Activated CD8-positive, alpha-beta memory T cell treated with anti-CD3 and anti-CD28 coated beads, Interleukin-2, amount 50 U/mL, for 4 hours (primary cell): ENCODE measurements at regions not wholly inside any gene's neighbourhood (a gene's known extent, or its start where the extent isn't known, plus 50 kb on each side); places are given as distances from the start of the nearest gene placed in this dataset.
"Not testable (repeated sequence)": the region's sequence is repeated elsewhere in the genome, so short reads cannot be mapped to it uniquely, and the experiment has no call there.

Experiments
- DNase-seq: peaks from one replicate; pipeline ENCODE4 v3.0.0-alpha.2; 2020

GRCh38 chr2:87415586-87416265 is 332.2 kb upstream of the PLGLB2 start:
- not testable (repeated sequence) for DNase-seq

GRCh38 chr2:87416266-87416592 is 331.7 kb upstream of the PLGLB2 start:
- DNase-seq: not testable (repeated sequence)

DNA sequence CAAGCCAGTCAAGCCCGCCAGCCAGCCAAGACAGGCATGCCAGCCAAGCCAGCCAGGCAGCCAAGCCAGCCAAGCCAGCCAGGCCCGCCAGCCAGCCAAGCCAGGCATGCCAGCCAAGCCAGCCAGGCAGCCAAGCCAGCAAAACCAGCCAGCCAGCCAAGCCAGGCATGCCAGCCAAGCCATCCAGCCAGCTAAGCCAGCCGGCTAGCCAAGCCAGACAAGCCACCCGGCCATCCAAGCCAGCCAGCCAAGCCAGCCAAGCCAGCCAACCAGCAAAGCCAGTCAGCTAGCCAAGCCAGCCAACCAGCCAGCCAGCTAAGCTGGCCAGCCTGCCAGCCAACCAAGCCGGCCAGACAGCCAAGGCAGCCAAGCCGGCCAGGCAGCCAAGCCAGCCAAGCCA is 330.7 kb upstream of the PLGLB2 start:
- DNase-seq: not testable (repeated sequence)

- DNase-seq: not testable (repeated sequence)
Observed at GRCh38 chr2:87417742-87418567, 329.9 kb upstream of the PLGLB2 start.

- not testable (repeated sequence) for DNase-seq
Observed at GRCh38 chr2:87418823-87419822, 328.8 kb upstream of the PLGLB2 start.

DNA sequence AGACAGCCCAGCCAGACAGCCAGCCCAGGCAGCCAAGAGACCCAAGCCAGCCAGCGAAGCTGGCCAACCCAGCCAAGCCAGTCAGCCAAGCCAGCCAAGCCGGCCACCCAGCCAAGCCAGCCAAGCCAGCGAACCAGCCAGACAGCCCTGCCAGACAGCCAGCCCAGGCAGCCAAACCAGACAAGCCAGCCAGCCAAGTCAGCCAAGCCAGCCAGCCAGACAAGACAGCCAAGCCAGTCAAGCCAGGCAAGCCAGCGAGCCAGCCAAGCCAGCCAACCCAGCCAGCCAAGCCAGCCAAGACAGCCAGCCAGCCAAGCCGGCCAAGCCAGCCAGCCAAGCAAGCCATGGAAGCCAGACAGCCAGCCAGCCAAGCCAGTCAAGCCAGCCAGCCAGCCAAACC is 327.9 kb upstream of the PLGLB2 start:
- not testable (repeated sequence) for DNase-seq

GRCh38 chr2:87420954-87421353 is 326.9 kb upstream of the PLGLB2 start:
- DNase-seq: not testable (repeated sequence)

GRCh38 chr2:87423796-87424762 is 323.8 kb upstream of the PLGLB2 start:
- not testable (repeated sequence) for DNase-seq

GRCh38 chr2:87424763-87425154 is 323.1 kb upstream of the PLGLB2 start:
- DNase-seq: not testable (repeated sequence)

DNA sequence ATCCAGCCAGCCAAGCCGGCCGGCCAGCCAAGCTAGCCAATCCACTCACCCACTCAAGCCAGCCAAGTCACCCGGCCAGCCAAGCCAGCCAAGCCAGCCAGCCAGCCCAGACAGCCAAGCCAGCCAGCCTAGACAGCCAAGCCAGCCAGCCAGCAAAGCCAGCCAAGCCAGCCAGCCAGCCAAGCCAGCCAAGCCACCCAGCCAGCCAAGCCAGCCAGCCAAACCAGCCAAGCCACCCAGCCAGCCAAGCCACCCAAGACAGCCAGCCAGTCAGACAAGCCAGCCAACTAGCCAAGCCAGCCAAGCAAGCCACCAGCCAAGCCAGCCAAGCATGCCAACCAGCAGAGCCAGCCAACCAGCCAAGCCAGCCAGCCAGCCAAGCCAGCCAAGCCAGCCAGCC is 322.7 kb upstream of the PLGLB2 start:
- DNase-seq: not testable (repeated sequence)

GRCh38 chr2:87425717-87426116 is 322.2 kb upstream of the PLGLB2 start:
- not testable (repeated sequence) for DNase-seq

DNA sequence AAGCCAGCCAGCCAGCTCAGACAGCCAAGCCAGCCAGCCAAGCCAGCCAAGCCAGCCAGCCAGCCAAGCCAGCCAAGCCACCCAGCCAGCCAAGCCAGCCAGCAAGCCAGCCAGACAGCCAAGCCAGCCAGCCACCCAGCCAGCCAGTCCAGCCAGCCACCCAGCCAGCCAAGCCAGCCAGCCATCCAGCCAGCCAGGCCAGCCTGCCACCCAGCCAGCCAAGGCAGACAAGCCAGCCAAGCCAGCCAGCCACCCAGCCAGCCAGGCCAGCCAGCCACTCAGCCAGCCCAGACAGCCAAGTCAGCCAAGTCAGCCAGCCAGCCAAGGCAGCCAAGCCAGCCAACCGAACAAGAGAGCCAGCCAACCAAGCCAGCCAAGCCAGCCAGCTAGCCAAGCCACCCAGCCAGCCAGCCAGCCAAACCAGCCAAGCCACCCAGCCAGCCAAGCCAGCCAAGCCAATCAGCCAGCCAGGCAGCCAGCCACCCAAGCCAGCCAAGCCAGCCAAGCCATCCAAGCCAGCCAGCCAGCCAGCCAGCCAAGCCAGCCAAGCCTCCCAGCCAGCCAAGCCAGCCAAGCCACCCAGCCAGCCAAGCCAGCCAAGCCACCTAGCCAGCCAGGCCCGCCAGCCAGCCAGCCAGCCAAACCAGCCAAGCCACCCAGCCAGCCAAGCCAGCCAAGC is 319.3 kb upstream of the PLGLB2 start:
- DNase-seq: not testable (repeated sequence)

DNA sequence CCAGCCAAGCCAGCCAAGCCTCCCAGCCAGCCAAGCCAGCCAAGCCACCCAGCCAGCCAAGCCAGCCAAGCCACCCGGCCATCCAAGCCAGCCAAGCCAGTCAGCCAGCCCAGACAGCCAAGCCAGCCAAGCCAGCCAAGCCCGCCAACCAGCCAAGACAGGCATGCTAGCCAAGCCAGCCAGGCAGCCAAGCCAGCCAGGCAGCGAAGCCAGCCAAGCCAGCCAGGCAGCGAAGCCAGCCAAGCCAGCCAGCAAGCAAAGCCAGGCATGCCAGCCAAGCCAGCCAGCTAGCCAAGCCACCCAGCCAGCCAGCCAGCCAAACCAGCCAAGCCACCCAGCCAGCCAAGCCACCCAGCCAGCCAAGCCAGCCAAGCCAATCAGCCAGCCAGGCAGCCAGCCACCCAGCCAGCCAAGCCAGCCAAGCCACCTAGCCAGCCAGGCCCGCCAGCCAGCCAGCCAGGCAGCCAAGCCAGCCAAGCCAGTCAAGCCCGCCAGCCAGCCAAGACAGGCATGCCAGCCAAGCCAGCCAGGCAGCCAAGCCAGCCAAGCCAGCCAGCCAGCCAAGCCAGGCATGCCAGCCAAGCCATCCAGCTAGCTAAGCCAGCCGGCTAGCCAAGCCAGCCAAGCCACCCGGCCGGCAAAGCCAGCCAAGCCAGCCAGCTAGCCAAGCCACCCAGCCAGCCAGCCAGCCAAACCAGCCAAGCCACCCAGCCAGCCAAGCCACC is 318.5 kb upstream of the PLGLB2 start:
- not testable (repeated sequence) for DNase-seq

- DNase-seq: not testable (repeated sequence)
Observed at GRCh38 chr2:87429931-87430275, 318.0 kb upstream of the PLGLB2 start.

DNA sequence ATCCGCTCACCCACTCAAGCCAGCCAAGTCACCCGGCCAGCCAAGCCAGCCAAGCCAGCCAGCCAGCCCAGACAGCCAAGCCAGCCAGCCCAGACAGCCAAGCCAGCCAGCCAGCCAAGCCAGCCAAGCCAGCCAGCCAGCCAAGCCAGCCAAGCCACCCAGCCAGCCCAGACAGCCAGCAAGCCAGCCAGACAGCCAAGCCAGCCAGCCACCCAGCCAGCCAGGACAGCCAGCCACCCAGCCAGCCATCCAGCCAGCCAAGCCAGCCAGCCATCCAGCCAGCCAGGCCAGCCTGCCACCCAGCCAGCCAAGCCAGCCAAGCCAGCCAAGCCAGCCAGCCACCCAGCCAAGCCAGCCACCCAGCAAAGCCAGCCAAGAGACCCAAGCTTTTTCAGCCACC is 316.8 kb upstream of the PLGLB2 start:
- not testable (repeated sequence) for DNase-seq

GRCh38 chr2:87432711-87433453 is 315.0 kb upstream of the PLGLB2 start:
- DNase-seq: not testable (repeated sequence)

- not testable (repeated sequence) for DNase-seq
Observed at GRCh38 chr2:87436007-87436406, 311.9 kb upstream of the PLGLB2 start.

DNA sequence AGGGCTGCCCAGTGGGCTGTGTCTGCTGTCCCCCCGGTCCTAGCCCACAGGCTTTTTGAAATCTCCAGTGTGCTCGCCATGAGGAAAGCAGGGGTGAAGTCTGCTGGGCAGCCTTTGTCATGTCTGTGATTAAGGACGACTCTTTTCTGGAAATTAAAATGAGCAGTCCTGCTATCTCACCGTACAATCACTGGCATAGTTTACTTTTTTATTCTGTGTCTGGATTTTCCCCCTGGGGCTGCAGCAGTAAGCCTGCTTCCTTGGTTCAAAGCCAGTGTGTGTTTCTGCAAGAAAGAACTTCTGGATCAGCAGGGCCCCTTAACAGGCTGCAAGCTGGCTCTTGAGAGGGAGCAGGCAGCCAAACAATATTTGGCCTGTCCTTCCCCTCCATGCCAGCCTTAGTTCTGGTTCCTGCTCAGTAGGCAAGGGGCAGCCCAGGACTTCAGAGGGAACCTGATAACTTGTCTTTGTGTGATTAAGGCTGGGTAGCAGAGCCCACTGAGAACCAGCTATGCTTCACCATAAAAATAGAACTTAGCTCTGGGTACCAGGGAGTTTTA is 310.1 kb upstream of the PLGLB2 start:
- DNase-seq: not testable (repeated sequence)

GRCh38 chr2:87438780-87439454 is 309.0 kb upstream of the PLGLB2 start:
- DNase-seq: not testable (repeated sequence)
